Anterior cingulate cortex (tissue), 58 donors: ENCODE measurements at regions not wholly inside any gene's neighbourhood (a gene's known extent, or its start where the extent isn't known, plus 50 kb on each side); places are given as distances from the start of the nearest gene placed in this dataset.

Experiments
- DNase-seq, 58 donors: peaks; one replicate each; lab custom pipeline; 2025; lab: John Stamatoyannopoulos, UW

DNA sequence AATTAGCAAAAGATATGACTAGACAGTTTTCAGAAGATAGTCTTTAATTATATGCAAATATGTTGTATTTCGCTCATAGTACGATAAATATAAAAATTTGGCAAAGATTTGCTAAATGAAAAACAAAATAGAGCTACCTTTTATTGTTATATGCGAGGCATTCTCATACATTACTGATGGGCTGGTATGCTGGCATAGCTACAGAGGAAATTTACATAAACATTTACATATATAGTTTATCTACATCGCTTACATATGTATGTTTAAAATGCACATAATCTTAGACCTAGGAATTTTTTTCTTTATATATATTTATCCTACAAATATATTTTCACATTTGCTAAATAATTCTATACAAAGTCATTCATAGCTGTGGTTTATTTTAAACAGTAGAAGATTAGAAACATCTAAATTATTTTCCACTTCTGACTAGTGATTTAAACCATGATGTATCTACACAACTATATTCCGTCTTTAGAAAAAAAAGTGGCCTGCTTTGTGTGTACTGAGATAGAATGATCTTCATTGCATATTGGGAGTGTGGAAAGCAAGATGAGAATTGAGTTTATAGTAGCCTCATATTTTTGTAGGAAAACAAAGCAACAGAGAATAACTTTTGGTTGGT is 1345.0 kb upstream of the SLC10A2 start:
- no peak for DNase-seq

DNA sequence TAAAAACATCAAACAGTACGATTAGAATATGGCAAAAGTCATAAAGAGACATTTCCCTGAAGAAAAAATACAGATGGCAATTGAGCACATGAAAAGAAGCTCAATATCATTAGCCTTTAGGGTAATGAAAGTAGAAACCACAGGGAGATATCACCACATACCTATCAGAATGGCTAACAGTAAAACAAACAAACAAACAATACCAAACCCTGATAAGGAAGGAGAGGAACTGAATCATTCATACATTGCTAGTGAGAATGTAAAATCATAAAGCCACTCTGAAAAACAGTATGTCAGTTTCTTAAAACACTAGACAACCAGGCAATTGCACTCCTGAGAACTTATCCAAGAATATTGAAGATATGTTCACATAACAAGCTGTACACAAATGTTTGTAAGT is 1342.5 kb upstream of the SLC10A2 start:
- DNase-seq, result no peak

DNA sequence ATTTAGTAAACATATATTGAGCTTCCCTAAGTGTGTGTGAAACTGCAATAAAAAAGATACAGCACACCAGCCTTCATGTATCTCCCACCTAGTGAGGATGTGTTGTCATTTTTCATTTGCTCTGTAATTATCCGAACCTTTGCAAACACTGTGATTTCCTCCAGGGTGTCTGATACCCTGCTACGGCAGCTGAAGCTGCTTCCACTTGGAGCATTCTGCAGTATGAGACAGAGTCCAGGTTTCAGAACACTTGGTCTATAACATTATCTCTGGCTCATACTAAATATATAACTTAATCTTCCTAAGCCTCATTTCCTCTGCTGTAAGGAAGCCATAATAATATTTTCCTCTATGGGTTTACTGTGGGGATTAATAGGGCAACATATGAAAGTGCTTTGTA is 1338.1 kb upstream of the SLC10A2 start:
- DNase-seq, result no peak

DNA sequence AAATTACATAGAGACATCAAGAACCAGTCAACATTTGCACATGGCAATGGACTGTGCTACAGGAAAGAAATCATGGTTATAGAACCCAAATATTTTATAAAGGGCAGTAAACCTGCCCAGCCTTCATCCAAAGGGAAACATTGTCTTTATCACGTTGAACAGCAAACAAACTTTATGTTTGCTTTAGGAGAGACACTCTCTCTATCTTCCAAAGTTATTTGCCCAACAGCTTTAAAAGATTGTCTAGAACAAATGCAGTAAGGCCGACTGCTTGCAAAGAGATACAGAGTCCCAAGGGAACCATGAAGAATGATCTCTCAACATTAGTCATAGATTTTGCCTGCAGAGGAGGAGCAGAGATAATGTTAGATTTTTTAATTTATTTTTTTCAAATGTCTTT is 1323.5 kb upstream of the SLC10A2 start:
- no peak for DNase-seq

DNA sequence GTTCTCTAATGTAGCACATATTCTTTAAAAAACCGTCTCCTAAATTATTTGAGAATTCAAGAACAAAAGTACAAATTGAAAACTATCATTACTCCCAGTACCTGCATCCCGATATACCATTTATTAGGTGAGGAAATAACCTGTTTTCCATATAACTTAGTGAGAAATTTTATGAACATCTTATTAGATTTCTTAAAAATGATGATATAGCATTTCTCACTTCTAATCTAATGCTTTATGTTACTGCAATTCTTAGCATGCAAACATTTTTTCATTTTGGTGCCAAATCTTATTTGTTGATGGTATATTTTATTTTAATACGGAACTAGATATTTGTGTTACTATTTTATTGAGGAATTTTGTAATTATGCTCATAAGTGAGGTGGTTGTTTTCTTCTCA is 1321.3 kb upstream of the SLC10A2 start:
- no peak for DNase-seq

DNA sequence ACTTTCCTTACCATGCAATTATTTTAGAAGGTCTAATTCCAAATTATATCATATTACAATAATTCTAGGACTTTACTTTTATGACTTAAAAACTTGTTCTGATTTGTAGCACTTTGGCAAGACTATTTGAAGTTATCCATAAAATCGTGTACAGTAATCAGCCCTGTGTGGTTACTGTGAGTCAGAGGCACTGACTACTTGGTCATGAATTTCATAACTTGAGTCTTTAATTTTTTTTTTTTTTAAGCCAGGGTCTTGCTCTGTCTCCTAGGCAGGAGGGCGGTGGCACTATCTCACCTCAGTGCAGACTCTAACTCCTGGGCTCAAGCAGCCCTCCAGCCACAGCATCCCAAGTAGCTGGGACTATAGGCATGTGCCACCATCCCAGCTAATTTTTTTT is 1319.2 kb upstream of the SLC10A2 start:
- no peak for DNase-seq

DNA sequence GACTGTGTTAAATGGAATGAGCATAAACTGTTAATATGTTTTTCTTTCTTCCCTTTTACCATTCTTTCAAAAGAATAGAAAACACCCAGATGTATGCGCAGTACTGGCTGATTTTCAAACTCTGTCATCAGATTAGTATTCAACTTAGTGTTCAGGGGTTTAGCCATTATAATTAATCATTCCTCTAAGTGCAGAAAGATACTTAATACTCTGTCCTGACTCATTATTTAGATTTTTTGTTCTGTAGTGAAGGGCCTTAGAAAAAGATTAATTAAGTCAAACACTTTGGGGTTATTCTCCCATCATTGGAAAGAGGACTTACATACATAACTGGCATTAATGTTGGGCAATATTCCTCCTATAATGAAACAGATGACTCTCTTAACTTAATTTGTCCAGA is 1316.7 kb upstream of the SLC10A2 start:
- no peak for DNase-seq

DNA sequence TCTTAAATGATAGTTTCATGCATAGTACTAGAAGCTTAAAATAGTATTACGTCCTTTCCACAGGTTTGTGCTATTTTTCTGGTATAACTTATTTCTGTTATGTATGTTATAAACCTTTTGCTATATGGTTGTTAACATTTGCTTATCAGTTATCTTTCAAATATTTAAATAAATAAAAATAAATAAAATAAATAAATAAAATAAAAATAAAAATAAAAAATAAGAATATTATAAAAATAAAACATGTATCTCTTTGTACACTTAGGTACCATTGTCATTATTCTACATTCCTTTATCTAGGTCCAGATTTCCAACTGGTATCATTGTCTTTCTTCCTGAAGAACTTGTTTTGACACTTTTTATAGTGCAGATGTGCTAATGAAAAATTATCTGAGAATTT is 1310.4 kb upstream of the SLC10A2 start:
- no peak for DNase-seq

DNA sequence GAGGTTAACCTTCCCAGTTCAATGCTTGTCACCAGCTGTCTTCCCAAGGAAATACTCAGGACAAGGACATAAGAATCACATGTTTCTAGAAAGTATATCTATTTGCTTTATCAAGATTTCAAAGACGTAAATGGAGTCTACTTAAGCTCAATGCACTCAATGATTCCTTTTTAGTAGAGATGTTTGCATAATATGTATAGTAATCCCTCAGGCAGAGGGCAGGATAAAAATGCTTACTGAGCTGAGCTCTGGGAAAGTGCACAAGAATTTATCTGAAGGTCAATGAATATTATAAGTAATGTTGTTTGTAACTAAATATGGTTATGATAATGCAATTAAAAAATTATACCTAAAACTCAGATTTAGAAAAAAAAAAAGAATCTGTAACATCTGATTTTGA is 1309.4 kb upstream of the SLC10A2 start:
- DNase-seq, result no peak

DNA sequence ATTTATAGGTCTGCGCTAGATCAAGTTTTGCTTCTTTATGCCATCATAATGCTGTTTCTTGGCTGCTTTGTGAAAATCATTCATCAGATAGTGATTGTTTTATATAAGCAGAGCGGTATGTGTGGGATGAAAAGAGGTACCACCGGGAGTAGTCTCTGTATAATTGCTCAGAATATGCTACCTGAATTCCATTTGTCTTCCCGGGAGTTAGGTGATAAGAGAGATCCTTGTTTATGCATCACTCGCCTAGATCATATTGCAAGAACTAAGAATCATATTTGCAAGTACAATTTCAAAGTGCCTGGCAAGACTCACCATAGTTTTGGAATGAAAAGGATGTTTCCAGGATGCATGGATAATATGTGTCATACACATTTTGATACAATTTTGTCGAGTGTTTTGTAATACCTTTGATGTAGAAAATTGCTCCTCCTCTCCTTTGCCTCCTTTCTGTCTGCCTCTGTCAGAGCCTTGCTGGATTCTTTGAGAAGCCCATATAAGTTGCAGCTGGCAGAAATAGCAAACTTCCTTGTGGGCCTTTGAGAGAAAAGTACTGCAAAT is 1306.0 kb upstream of the SLC10A2 start:
- no peak for DNase-seq

DNA sequence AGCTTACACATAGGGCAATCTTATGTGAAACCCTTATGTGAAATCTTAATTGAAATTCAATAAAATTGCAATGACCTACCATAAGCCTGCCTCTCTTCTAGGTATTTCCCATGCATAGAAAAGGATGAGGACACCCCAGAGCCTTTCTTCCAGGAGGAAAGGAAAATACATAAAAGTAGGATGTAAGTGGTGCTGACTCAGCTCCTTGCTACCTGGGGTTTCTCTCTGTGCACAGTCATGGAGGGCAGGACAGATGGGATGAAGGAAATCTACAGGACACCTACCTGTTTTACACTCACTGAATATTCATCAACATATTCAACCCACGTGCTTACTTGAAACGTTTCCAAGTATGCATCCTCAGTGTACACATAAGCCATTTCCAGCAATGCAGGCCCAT is 1299.2 kb upstream of the SLC10A2 start:
- DNase-seq, result no peak

DNA sequence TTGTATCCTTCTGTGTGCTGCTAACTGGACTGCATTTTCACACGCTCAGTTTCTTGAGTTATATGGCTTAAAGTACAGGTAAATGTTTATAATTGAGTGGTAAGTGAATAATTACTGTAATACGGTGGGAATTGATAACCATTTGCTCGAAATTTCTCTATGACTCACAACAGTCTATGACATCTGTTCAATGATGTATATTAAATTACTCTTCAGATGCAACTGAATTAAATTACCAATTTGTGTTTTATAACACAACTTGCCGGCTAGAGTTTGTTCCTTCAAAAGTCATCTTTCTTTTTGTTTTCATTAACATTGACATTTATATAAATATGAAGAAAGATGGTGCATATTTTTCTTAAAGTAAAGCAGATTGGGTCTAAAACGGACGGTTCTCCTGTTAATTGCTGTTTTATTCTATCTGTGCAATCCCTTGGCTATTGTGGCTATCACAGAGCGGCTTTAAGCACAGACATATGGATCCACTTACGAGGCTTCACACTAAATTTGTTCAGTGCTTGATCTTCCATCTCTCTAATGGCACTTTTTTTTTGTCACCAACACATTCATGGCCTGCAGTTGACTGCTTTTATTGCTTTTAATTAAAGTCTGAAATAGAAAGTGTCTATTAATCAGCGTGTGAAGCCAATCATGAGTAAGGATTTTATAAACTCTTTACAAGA is 1291.6 kb upstream of the SLC10A2 start:
- DNase-seq, result no peak

DNA sequence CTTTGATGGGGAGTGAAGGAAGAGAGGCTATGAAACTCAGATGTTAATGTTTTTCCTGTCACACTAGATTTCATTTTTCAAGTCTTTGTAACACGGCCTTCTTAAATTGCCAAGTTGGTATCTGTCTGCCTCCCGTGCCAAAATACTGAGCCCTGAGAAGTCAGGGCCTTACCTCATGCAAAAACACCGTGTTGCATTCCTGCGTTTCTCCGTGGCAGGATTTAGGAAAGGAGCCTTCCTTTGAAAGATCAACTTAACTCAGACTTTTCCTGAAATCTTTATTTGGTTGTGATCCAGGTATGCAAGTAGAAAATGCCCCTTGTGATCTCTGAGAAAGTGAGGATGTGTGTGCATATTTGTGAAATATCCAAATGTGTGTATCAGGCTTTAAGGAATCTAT is 1291.0 kb upstream of the SLC10A2 start:
- DNase-seq, result no peak

DNA sequence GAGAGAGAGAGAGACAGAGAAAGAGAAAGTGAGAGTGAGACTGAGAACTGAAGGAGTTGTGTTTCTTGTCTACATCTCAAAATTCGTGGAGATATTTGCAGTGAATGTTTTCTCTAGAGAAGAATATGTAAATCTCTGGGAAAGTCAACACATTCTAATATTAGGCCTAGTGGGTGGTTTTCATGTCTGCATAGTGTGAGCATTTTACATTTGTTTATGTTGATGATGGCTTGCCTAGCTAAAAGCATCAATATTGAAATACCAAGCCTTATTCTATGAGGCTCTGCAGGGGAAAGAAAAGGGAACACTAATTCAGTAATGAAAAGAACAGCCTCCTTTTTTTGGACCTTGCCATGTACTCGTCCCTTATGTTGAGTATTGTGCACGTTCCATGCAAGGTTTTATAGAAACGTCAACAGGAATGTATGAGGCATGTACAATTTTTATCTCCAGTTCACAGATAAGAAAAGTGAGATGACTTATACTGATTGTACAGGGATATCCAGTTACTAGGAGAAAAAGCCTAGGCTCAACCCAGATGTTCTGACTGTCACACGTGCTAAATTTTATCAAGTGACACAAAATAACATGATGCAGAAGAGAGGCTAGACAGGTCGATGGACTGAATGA is 1288.9 kb upstream of the SLC10A2 start:
- DNase-seq, result no peak

DNA sequence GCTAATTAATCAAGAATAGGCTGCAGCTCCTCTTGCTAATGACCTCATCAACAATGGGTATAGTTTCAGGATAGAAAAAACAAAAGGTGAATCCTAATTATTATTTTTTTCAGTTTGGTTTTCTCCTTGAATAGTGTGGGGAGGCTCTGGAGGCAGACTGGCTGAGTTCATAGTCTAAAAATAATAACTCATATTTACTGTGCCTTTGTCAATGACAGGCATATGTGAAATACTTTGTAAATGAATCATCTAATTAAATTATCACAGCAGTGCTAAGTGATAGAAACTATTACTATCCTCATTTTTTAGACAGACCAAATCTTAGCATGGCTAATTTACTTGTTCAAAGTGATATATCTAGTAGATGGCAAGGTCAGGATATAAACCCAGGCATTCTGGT is 1261.0 kb upstream of the SLC10A2 start:
- DNase-seq, result no peak

DNA sequence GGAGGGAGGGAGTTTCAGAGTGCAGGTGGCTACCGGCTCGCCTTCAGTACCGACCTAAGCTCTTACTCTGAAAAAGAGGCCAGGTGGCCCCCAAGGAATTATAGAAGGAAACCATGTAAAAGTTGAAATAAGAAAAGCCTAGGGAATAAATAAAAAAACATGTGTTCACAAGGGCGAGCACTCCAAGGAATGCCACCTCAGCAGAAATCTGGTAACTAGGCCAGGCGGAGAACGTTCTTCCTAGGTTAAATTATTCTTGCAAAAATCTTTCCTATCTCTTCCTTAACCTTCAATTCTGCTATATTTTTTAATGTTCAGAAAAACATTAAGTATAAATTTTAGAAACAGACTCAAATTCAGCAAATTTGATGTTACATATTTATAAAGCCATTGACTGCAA is 1260.3 kb upstream of the SLC10A2 start:
- DNase-seq, result no peak

DNA sequence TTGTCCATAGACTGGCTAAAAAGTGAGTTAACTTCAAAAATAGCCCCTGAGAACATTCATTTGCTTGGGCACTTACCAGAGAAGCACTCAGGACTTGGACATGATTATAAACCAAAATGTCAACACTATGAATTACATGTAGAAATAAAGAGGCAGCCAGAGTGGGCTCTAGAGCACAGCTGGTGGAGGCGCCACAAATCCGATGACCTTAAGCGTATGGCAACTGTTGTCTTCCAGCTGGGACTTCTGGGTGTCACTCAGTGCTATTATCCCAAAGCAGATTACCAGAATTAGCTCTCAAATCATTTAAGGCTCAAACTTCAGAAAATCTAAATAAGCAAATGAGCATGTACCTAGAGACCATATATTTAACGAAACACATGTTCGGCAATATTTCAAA is 1255.5 kb upstream of the SLC10A2 start:
- no peak for DNase-seq

DNA sequence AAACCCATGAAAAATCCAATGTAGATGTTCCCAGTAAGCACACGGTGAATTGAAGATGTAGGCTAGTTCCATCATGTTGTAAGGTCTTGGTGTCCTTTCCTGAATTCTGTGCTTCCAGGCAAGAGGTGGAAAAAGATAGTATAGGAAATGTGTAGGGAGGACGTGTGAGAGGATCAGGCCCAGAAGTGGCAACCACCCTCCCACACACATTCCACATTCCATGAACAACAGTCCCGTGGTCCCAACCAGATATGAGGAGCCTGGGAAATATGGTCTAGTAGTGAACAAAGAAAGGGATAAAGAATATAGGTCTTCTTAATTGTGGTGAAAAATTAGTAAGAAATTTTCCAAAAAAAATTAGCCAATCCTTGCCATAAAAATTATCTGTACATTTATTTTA is 1254.2 kb upstream of the SLC10A2 start:
- no peak for DNase-seq

DNA sequence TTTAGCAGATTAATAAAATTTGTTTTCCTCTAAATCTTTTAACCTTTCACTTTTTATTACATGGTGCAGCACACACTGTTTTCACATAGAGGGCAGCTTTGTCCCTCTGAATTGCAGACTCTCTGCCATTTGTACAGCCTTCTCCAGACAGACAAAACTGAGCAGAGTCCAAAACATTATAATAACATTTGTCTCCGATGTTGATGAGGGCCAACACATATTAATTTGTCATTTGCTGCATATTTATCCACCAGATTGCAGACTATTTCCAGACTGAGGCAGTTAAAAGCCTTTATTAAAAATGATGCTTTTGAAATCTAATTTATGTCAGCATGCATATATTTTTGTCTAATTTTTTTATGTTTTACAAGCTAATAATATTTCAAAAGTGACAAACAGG is 1251.9 kb upstream of the SLC10A2 start:
- DNase-seq, result peak in 4 of 58 donors; percentile 0 to 3 (median 2)

DNA sequence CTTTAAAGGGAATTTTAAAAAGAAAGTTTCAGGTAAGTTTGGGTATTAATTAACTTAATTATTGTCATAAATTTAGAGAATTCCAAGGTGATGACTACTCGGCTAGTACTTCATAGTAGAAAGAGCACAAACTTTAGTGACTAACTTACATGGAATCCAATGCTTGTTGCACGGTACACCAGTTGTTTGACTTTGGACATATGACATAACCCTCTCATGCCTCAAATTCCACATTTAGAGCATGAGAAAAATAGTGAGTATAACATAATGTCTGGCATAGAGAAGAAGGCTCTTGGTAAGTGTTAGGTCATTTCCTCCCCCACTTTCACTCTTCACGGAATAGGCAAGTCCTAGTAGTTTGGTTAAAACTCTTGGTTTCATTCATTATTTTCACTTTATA is 1249.4 kb upstream of the SLC10A2 start:
- DNase-seq, result no peak

DNA sequence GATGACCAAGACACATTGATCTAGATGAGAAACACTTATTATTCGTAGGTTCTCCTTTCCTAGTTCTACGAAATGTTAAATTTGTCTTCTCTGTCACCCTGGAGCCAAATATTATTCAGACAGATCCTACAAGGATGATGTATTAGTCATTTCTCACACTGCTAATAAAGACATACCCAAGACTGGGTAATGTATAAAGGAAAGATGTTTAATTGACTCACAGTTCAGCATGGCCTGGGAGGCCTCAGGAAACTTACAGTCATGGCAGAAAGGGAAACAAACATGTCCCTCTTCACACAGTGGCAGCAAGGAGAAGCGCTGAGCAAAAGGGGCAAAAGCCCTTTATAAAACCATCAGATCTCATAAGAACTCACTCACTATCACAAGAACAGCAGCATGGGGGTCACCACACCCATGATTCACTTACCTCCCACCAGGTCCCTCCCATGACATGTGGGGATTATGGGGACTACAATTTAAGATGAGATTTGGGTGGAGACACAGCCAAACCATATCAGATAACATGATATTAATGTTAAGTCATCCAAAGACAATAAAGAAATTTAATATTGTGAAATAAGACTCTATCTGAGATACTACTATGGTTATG is 1248.8 kb upstream of the SLC10A2 start:
- DNase-seq, result no peak

DNA sequence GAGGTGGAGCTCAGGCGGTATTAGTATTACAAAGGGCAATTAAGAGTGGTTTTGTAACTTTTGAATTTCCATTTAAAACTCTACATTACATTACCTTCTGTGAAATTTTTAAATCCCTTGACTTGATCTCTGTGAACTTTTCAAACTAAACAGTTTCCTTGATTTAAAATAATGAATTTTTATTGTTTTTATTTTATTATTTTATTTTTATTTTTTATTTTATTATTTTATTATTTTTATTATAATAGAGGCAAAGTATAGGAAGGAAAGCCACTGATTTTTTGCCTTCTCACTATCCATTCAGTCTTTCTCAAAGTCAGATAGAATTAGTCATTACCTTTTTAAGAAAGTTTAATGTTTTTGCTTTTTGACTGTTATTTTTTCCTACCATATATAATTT is 1248.1 kb upstream of the SLC10A2 start:
- DNase-seq, result no peak
